Keratinocyte (primary cell): ENCODE measurements at regions not wholly inside any gene's neighbourhood (a gene's known extent, or its start where the extent isn't known, plus 50 kb on each side); places are given as distances from the start of the nearest gene placed in this dataset.

Source experiments
- DNase-seq: peaks from one replicate; pipeline ENCODE4 v3.0.0-alpha.2; 2011; ENCODE audit warnings: low read depth, missing footprints, low spot score
- FAIRE-seq: peaks from 2 replicates; lab custom pipeline; 2011; peaks lifted over from hg19 to GRCh38; lab: Jason Lieb, UNC
- H2AFZ ChIP-seq: 2 replicates; pipeline ENCODE4 v1.6.0; 2012; ENCODE audit warnings: low read length, control low read depth, inconsistent platforms; ENCODE audit not compliant: control insufficient read depth
- H3K27ac ChIP-seq: 2 replicates; pipeline ENCODE4 v1.5.1; 2011; ENCODE audit warnings: low read length; ENCODE audit not compliant: control insufficient read depth, insufficient read depth
- H3K27me3 ChIP-seq: 3 replicates; pipeline ENCODE4 v1.6.0; 2011; ENCODE audit warnings: low read length; ENCODE audit not compliant: control insufficient read depth, insufficient read depth; ENCODE audit errors: extremely low read depth
- H3K36me3 ChIP-seq, 2 experiments: 2 replicates in 1 of 2; 3 replicates in 1 of 2; pipeline ENCODE4 v1.5.1; 2011; ENCODE audit warnings: low read length in 2 of 2, mild to moderate bottlenecking in 1 of 2; ENCODE audit not compliant: control insufficient read depth in 2 of 2, insufficient read depth in 2 of 2; ENCODE audit errors: extremely low read depth in 1 of 2
- H3K4me1 ChIP-seq: 3 replicates; pipeline ENCODE4 v1.5.1; 2011; ENCODE audit warnings: low read length; ENCODE audit not compliant: control insufficient read depth, insufficient read depth; ENCODE audit errors: extremely low read depth
- H3K4me2 ChIP-seq: 3 replicates; pipeline ENCODE4 v1.6.0; 2011; ENCODE audit warnings: low read depth, low read length; ENCODE audit not compliant: control insufficient read depth, insufficient read depth; ENCODE audit errors: extremely low read depth
- H3K4me3 ChIP-seq, 3 experiments: fragments of 200-600 bp in 1 of 3; sonication (generic) in 1 of 3; 2 replicates in 2 of 3; 3 replicates in 1 of 3; pipeline ENCODE4 v1.5.1; 2011 to 2016; ENCODE audit warnings: low read length in 3 of 3, mild to moderate bottlenecking in 3 of 3, control low read depth in 2 of 3, inconsistent platforms in 1 of 3, low read depth in 1 of 3, mixed read lengths in 1 of 3, mixed run types in 1 of 3, moderate library complexity in 1 of 3; ENCODE audit not compliant: control insufficient read depth in 2 of 3, insufficient read depth in 2 of 3; ENCODE audit errors: extremely low read depth in 1 of 3
- H3K79me2 ChIP-seq: 2 replicates; pipeline ENCODE4 v1.6.0; 2012; ENCODE audit warnings: low read length; ENCODE audit not compliant: control insufficient read depth, insufficient read depth
- H3K9ac ChIP-seq: 3 replicates; pipeline ENCODE4 v1.6.0; 2011; ENCODE audit warnings: low read length; ENCODE audit not compliant: control insufficient read depth, insufficient read depth; ENCODE audit errors: extremely low read depth
- H3K9me1 ChIP-seq: 3 replicates; pipeline ENCODE4 v1.6.0; 2011; ENCODE audit warnings: low read length; ENCODE audit not compliant: control insufficient read depth, insufficient read depth; ENCODE audit errors: extremely low read depth
- H3K9me3 ChIP-seq: 2 replicates; pipeline ENCODE4 v1.5.1; 2012; ENCODE audit warnings: low read depth, low read length; ENCODE audit not compliant: control insufficient read depth
- H4K20me1 ChIP-seq: 3 replicates; pipeline ENCODE4 v1.6.0; 2011; ENCODE audit warnings: low read length; ENCODE audit not compliant: control insufficient read depth, insufficient read depth; ENCODE audit errors: extremely low read depth
- CTCF ChIP-seq, 3 experiments: IDR thresholded peaks in 1 of 3; conservative IDR thresholded peaks in 1 of 3; optimal IDR thresholded peaks in 1 of 3; 2 replicates in 2 of 3; 3 replicates in 1 of 3; pipeline versions ENCODE3 to v1.5.1; 2011; ENCODE audit warnings: low read length in 3 of 3, mild to moderate bottlenecking in 3 of 3, moderate library complexity in 2 of 3, control low read depth in 1 of 3, inconsistent platforms in 1 of 3; ENCODE audit not compliant: insufficient read depth in 2 of 3; ENCODE audit errors: extremely low read depth in 1 of 3
- EZH2 ChIP-seq: IDR thresholded peaks from one replicate; pipeline ENCODE4 v1.6.1; 2012; ENCODE audit warnings: inconsistent platforms, mild to moderate bottlenecking, low read length, moderate library complexity
- dilution Hi-C: fragments of 300-500 bp; cut with MboI; formaldehyde crosslinking; loops from one replicate; pipeline ENCODE4 v1.7.0; 2020; ENCODE audit warnings: low sequenced_read_pairs; ENCODE audit not compliant: extremely low pct_ligation_motif_present

- H3K27me3 ChIP-seq: no peaks in the 10 kb centered on the region
- H3K9me3 ChIP-seq: no peaks in the 10 kb centered on the region
- no peak overlapping the region for H3K4me2 ChIP-seq
- TF ChIP-seq CTCF (optimal IDR thresholded peaks at IDR 0.05 in 1 of 3, IDR thresholded peaks at IDR 0.05 in 1 of 3, conservative IDR thresholded peaks at IDR 0.05 in 1 of 3; ENCODE audit: extremely low read depth in 1 of 3, insufficient read depth in 2 of 3, low read length in 3 of 3) (no peak), EZH2 (no peak)
- no peak overlapping the region for H3K9ac ChIP-seq
- no peaks in the 10 kb centered on the region for H3K79me2 ChIP-seq
- no peaks in the 10 kb centered on the region for H3K9me1 ChIP-seq
- DNase-seq (no peak), FAIRE-seq (no peak)
- no peaks in the 10 kb centered on the region for H3K4me1 ChIP-seq
- H2AFZ ChIP-seq: no peak overlapping the region
- dilution Hi-C loops: no loop called here
- H3K27ac ChIP-seq: no peak overlapping the region
- H4K20me1 ChIP-seq: no peaks in the 10 kb centered on the region
- H3K36me3 ChIP-seq: no peaks in the 10 kb centered on the region
- H3K4me3 ChIP-seq: no peak overlapping the region
These were observed 85.2 kb upstream of the STARD4 start for GRCh38 chr5:111597491-111597890.

DNA sequence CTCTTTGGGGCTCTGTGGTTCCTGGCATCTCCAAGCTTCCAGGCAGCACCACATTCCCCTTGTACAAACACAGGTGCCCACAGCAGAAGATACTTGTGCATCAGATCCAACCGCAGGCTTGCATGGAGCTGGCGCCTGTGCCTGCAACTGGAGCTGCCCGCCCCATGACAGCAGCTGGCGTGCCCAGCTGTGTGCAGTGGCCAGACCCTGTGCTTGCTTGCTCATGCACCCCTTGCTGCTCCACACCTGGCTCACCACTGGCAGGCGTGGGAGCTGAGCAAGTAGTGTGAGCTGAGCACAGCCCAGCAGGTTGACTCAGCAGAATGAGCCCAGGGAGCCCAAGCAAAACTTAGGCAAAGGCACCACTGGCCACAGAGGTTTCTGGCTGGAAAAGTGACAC lies 84.4 kb upstream of the STARD4 start:
- H3K9ac ChIP-seq: no peak overlapping the region
- no peak overlapping the region for H2AFZ ChIP-seq
- DNase-seq: no peak
- no peaks in the 10 kb centered on the region for H3K9me1 ChIP-seq
- dilution Hi-C loops: no loop called here
- FAIRE-seq: no peak
- no peak overlapping the region for H3K4me3 ChIP-seq
- no peak overlapping the region for H3K27ac ChIP-seq
- no peaks in the 10 kb centered on the region for H3K36me3 ChIP-seq
- TF ChIP-seq EZH2 (no peak), CTCF (optimal IDR thresholded peaks at IDR 0.05 in 1 of 3, IDR thresholded peaks at IDR 0.05 in 1 of 3, conservative IDR thresholded peaks at IDR 0.05 in 1 of 3; ENCODE audit: extremely low read depth in 1 of 3, insufficient read depth in 2 of 3, low read length in 3 of 3) (no peak)
- no peaks in the 10 kb centered on the region for H4K20me1 ChIP-seq
- no peaks in the 10 kb centered on the region for H3K9me3 ChIP-seq
- H3K4me2 ChIP-seq: no peak overlapping the region
- H3K27me3 ChIP-seq: no peaks in the 10 kb centered on the region
- H3K79me2 ChIP-seq: no peaks in the 10 kb centered on the region
- no peaks in the 10 kb centered on the region for H3K4me1 ChIP-seq
